OCI-LY7 (cell line): ENCODE measurements at regions not wholly inside any gene's neighbourhood (a gene's known extent, or its start where the extent isn't known, plus 50 kb on each side); places are given as distances from the start of the nearest gene placed in this dataset.
"Not testable (repeated sequence)": the region's sequence is repeated elsewhere in the genome, so short reads cannot be mapped to it uniquely, and the experiment has no call there.

ENCODE experiments used
- BruUV-seq: library from RNA; stranded (reverse); fragments of 400-500 nt; replicated peaks from 2 replicates; lab custom pipeline; 2021; lab: Mats Ljungman, UMichigan
- CTCF ChIA-PET: fragments of 300-600 bp; sonication (Branson Sonifier 250); formaldehyde crosslinking; loops from one replicate; lab custom pipeline; 2022; ENCODE audit warnings: antibody characterized with exemption; ENCODE audit not compliant: unreplicated experiment; lab: Charles Lee
- POLR2A ChIA-PET: fragments of 300-600 bp; sonication (Branson Sonifier 250); formaldehyde crosslinking; loops from one replicate; lab custom pipeline; 2022; ENCODE audit warnings: antibody characterized with exemption; lab: Charles Lee
- DNase-seq: peaks from one replicate; pipeline ENCODE4 v3.0.0-alpha.2; 2015; ENCODE audit warnings: low spot score
- H2AFZ ChIP-seq: fragments of 200-600 bp; sonication (generic), shearing (Covaris generic); 2 replicates; pipeline ENCODE4 v1.6.1; 2014; ENCODE audit warnings: mild to moderate bottlenecking, antibody characterized with exemption, low read length, moderate library complexity
- H3K27ac ChIP-seq: fragments of 200-600 bp; sonication (generic); 2 replicates; pipeline ENCODE4 v1.5.1; 2014; ENCODE audit warnings: mixed run types, low read depth, mild to moderate bottlenecking, moderate library complexity, low read length, inconsistent platforms; ENCODE audit not compliant: poor library complexity, severe bottlenecking
- H3K36me3 ChIP-seq: fragments of 200-600 bp; sonication (generic); 2 replicates; pipeline ENCODE4 v1.6.1; 2014; ENCODE audit warnings: mild to moderate bottlenecking, antibody characterized with exemption, low read length, moderate library complexity, mixed read lengths; ENCODE audit not compliant: insufficient read depth
- H3K4me1 ChIP-seq: fragments of 200-600 bp; sonication (generic); 2 replicates; pipeline ENCODE4 v1.5.1; 2014; ENCODE audit warnings: mild to moderate bottlenecking, low read length; ENCODE audit not compliant: insufficient read depth, poor library complexity, severe bottlenecking
- H3K4me2 ChIP-seq: fragments of 200-600 bp; sonication (generic); 2 replicates; pipeline ENCODE4 v1.6.1; 2014; ENCODE audit warnings: mild to moderate bottlenecking, low read length
- H3K4me3 ChIP-seq: fragments of 200-600 bp; sonication (generic); 2 replicates; pipeline ENCODE4 v1.5.1; 2014; ENCODE audit warnings: mild to moderate bottlenecking, low read depth, low read length; ENCODE audit not compliant: poor library complexity, severe bottlenecking
- H3K79me2 ChIP-seq: fragments of 200-600 bp; sonication (generic); 2 replicates; pipeline ENCODE4 v1.6.1; 2016; ENCODE audit warnings: low read depth, mild to moderate bottlenecking, low read length, moderate library complexity, mixed read lengths; ENCODE audit not compliant: insufficient read depth
- H3K9me2 ChIP-seq: fragments of 200-600 bp; sonication (generic); 2 replicates; pipeline ENCODE4 v1.6.1; 2016; ENCODE audit warnings: mild to moderate bottlenecking, low read length, mixed read lengths; ENCODE audit not compliant: insufficient read depth
- H3K9me3 ChIP-seq: fragments of 200-600 bp; sonication (generic); 2 replicates; pipeline ENCODE4 v1.6.1; 2014; ENCODE audit warnings: mild to moderate bottlenecking, mixed run types, low read length, mixed read lengths
- H4K20me1 ChIP-seq: fragments of 200-600 bp; sonication (generic); 2 replicates; pipeline ENCODE4 v1.6.1; 2014; ENCODE audit warnings: mild to moderate bottlenecking, antibody characterized with exemption, low read length, moderate library complexity, mixed read lengths; ENCODE audit not compliant: insufficient read depth
- EZH2phosphoT487 ChIP-seq: fragments of 200-600 bp; sonication (generic); IDR thresholded peaks from 2 replicates; pipeline ENCODE4 v1.6.1; 2018; ENCODE audit warnings: low read depth, borderline replicate concordance, mild to moderate bottlenecking, mixed run types, antibody characterized with exemption, low read length, moderate library complexity, mixed read lengths
- intact Hi-C: fragments of 100-400 bp; cut with micrococcal nuclease; formaldehyde crosslinking; loops from one replicate; pipeline ENCODE4 v1.10.0; 2022; ENCODE audit not compliant: unreplicated experiment
- TF ChIP-seq, protein P1 (sequence below): fragments of 200-600 bp; sonication (generic); conservative IDR thresholded peaks from 2 replicates; pipeline ENCODE4 v1.5.1; 2014; ENCODE audit warnings: mild to moderate bottlenecking, antibody characterized with exemption, low read length, moderate library complexity, mixed read lengths

DNA sequence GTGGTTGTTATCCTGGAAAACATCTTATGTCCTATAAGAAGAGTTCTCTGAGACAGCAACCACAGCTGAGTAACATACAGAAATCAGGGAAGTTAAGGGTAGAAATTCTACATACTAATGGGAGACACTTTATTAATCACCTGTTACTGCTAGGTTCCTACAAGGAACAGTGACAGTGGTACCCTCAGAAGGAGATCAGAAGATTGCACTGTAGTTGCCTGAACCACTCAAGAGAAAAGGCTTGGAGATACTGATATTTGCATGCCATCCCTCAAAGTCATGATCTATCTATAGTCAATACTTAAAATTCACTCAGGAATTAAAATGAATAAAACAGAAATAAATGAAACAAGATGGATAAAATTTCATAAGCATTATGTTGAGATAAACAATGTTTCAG, 136.0 kb downstream of the LMLN start:
- TF ChIP-seq EZH2phosphoT487: no peak
- TF ChIP-seq, protein P1, sequence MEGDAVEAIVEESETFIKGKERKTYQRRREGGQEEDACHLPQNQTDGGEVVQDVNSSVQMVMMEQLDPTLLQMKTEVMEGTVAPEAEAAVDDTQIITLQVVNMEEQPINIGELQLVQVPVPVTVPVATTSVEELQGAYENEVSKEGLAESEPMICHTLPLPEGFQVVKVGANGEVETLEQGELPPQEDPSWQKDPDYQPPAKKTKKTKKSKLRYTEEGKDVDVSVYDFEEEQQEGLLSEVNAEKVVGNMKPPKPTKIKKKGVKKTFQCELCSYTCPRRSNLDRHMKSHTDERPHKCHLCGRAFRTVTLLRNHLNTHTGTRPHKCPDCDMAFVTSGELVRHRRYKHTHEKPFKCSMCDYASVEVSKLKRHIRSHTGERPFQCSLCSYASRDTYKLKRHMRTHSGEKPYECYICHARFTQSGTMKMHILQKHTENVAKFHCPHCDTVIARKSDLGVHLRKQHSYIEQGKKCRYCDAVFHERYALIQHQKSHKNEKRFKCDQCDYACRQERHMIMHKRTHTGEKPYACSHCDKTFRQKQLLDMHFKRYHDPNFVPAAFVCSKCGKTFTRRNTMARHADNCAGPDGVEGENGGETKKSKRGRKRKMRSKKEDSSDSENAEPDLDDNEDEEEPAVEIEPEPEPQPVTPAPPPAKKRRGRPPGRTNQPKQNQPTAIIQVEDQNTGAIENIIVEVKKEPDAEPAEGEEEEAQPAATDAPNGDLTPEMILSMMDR: no peak
- CTCF ChIA-PET: no interaction called here
- no TSS peak for BruUV-seq
- H3K9me3 ChIP-seq: peaks cover 8% of the 10 kb centered on the region; the same call in 1 of the 2 replicates
- POLR2A ChIA-PET: no interaction called here
- peaks cover 6% of the 10 kb centered on the region for H3K4me1 ChIP-seq
- no peak overlapping the region for H2AFZ ChIP-seq
- no peak for DNase-seq
- H3K4me3 ChIP-seq: no peak overlapping the region
- H3K79me2 ChIP-seq: no peaks in the 10 kb centered on the region
- no peak overlapping the region for H3K4me2 ChIP-seq
- H4K20me1 ChIP-seq: no peaks in the 10 kb centered on the region
- H3K36me3 ChIP-seq: no peaks in the 10 kb centered on the region
- intact Hi-C loops: no loop called here
- no peak overlapping the region for H3K27ac ChIP-seq
- no peaks in the 10 kb centered on the region for H3K9me2 ChIP-seq

DNA sequence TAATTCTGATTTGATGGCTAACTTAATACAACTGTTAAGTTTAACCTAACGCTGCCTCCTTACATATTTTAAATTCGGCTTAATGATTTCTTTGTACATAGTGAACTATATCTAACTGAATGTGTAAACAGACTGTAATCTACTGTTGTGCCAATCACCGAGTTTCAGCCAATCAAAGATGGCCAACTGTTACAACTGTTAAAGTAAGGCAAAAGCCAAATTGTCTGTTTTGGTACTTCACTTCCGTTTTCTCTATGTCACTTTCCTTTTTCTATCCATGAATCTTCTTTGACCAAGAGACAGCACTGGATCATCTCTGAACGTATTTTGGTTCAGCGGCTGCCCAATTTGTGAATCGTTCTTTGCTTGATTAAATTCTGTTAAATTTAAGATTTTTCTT, 137.0 kb downstream of the LMLN start:
- DNase-seq: no peak
- Histone ChIP-seq H3K4me3 (no peak overlapping the region), H4K20me1 (no peaks in the 10 kb centered on the region), H3K4me2 (no peak overlapping the region), H2AFZ (no peak overlapping the region), H3K9me2 (no peaks in the 10 kb centered on the region), H3K27ac (no peak overlapping the region), H3K36me3 (no peaks in the 10 kb centered on the region), H3K79me2 (no peaks in the 10 kb centered on the region), H3K4me1 (peaks cover 6% of the 10 kb centered on the region), H3K9me3 (peaks cover 8% of the 10 kb centered on the region; the same call in 1 of the 2 replicates)
- POLR2A ChIA-PET: no interaction called here
- TF ChIP-seq, protein P1: no peak
- TF ChIP-seq EZH2phosphoT487: no peak
- CTCF ChIA-PET: no interaction called here
- BruUV-seq: no TSS peak
- intact Hi-C loops: no loop called here

DNA sequence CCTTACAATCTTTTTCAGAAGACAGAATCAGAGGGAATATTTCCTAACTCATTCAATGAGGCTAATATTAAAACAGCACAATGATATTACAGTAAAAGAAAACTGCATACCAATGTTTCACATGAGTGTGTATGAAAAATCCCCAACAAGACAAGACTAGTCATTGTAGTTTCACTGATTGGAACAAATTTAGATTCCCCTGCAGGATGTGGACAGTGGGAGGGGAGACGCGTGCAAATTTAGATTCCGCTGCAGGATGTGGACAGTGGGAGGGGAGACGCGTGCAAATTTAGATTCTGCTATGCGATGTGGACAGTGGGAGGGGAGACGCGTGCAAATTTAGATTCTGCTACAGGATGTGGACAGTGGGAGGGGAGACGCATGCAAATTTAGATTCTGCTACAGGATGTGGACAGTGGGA, 138.7 kb downstream of the LMLN start:
- H3K27ac ChIP-seq, CTCF ChIA-PET, POLR2A ChIA-PET, H2AFZ ChIP-seq, H3K9me3 ChIP-seq, H3K79me2 ChIP-seq, H3K4me1 ChIP-seq, H3K9me2 ChIP-seq, intact Hi-C loops, H3K4me3 ChIP-seq, H3K4me2 ChIP-seq, BruUV-seq, H4K20me1 ChIP-seq, H3K36me3 ChIP-seq, DNase-seq: not testable (repeated sequence)

DNA sequence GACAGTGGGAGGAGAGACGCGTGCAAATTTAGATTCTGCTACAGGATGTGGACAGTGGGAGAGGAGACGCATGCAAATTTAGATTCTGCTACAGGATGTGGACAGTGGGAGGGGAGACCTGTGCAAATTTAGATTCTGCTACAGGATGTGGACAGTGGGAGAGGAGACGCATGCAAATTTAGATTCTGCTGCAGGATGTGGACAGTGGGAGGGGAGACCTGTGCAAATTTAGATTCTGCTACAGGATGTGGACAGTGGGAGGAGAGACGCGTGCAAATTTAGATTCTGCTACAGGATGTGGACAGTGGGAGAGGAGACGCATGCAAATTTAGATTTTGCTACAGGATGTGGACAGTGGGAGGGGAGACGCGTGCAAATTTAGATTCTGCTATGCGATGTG, 143.1 kb downstream of the LMLN start:
- CTCF ChIA-PET, DNase-seq, BruUV-seq: not testable (repeated sequence)

More for the DNA sequence above, 143.1 kb downstream of the LMLN start:
- H3K27ac ChIP-seq, intact Hi-C loops, H3K4me3 ChIP-seq, H2AFZ ChIP-seq, H3K79me2 ChIP-seq, H3K9me3 ChIP-seq, H3K4me2 ChIP-seq, H3K4me1 ChIP-seq, H3K36me3 ChIP-seq, H3K9me2 ChIP-seq, POLR2A ChIA-PET, H4K20me1 ChIP-seq: not testable (repeated sequence)
